Medulla oblongata (tissue), 1 donor: ENCODE measurements at regions not wholly inside any gene's neighbourhood (a gene's known extent, or its start where the extent isn't known, plus 50 kb on each side); places are given as distances from the start of the nearest gene placed in this dataset.
"Not testable (repeated sequence)": the region's sequence is repeated elsewhere in the genome, so short reads cannot be mapped to it uniquely, and the experiment has no call there.

Source experiments
- DNase-seq: peaks from one replicate; pipeline ENCODE4 v3.0.0-alpha.2; 2015; ENCODE audit errors: extremely low spot score

GRCh38 chr3:18546632-18547031 lies 121.5 kb upstream of the SATB1 start:
- no peak for DNase-seq

DNA sequence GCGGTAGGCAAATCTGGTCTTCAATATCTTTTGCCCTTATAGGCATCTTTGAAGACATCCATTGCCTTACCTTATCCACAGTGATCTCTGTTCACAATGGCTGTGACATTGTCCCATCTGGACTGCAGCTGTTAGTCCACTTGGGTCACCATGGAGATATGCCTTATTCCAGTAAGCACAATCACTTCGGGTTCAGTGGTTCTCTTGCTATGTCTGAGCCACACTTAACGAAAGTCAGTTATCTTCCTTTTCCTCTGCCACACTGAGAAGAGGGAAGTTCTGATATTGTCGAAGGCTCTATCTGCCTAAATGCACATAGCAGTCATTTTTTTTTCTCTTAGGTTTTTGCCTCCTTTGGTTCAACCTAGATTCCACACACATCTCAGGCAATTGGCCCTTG lies 119.0 kb upstream of the SATB1 start:
- no peak for DNase-seq

DNA sequence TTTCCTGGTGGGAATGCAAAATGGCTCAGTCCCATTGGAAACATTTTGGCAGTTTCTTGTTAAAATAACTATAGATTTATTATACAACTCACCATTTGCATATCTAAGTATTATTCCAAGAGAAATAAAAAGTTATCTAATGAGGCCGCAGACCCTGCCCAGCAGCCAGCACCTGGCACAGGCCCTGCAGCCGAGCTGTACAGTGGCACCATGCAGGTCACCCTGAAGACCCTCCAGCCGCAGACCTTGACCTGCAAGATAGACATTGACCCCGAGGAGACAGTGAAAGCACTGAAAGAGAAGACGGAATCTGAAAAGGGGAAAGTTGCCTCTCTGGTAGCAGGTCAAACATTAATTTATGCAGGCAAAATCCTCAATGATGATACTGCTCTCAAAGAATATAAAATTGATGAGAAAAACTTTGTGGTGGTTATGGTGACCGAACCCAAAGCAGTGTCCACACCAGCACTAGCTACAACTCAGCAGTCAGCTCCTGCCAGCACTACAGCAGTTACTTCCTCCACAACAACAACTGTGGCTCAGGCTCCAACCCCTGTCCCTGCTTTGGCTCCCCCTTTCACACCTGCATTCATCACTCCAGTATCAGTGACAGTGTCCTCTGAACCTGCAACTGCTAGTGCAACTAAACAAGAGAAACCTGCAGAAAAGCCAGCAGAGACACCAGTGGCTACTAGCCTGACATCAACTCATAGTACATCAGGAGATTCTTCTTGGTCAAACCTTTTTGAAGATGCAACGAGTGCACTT lies 113.5 kb upstream of the SATB1 start:
- DNase-seq: no peak

DNA sequence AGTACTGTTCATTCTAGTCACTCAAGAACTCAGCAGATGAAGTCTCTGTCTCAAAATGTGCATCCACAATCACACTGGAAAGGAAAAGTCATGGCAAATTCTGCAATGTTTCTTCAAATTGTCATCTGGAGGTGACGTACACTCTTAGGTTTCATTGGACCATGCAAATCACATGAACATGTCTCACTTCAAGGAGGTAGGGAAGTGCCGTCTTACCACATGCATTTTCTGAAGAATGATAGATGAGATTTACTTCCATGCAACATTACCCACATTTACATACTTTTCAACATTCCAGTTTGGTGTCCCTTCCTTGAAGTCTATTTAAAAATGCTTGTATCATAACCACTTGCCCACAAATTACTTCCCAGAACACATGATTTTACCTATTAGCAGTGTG lies 107.9 kb upstream of the SATB1 start:
- no peak for DNase-seq

- no peak for DNase-seq
These were observed 106.5 kb upstream of the SATB1 start for GRCh38 chr3:18531662-18532061.

DNA sequence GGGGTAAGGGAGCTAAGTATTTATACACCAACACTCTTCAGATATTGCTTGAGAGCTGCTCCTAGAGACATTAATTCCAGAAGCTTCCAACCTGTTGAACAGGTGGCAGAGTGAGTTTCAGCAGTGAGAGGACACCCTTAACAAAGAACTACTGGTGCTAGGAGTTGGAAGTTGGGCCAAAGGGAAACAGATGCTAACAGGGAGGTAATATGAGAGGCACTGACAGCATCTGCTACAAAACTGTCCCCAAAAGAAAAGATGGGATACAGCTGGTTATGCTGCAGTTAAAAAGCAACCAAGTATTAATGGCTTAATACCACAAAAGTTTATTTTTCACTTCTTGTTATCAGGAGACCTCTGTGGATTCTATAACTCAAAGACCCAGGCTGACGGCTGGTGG lies 104.5 kb upstream of the SATB1 start:
- no peak for DNase-seq

DNA sequence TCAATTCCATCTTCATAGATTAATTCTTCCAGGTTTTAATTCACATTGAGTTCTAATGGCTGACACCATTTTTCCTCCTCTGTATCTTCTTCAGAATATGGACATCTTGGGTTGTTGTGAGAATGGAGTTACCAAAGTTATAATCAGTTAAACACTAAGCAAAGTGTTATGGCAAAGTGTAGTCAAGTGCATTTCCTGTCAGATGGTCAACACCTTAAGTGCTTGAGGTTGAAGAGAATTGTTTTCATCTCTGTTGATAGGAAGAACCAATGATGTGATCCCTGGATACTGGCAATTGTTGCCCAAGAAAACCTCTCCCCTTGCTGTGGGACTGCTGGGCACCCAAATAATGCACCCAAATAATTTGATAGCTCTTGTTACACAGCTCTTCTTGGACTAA lies 102.6 kb upstream of the SATB1 start:
- DNase-seq: no peak

DNA sequence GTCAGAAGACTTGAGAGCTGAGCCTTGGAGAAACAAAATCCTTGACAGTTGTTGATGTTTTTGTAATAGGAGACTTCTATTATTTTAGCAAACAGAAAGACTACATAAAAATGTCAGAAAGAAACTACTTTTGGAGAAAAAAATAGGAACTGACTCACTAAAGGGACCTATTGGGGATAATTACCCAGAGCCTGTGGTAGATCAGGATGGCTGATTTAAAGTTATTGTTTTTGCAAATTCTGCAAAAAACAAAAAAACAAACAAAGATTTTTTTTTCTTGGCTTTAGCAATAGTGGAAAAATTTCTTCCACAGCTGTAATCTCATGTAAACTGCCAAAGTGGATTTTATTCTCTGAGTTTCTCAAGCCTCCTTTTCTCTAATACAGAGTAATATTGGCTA lies 101.5 kb upstream of the SATB1 start:
- no peak for DNase-seq

DNA sequence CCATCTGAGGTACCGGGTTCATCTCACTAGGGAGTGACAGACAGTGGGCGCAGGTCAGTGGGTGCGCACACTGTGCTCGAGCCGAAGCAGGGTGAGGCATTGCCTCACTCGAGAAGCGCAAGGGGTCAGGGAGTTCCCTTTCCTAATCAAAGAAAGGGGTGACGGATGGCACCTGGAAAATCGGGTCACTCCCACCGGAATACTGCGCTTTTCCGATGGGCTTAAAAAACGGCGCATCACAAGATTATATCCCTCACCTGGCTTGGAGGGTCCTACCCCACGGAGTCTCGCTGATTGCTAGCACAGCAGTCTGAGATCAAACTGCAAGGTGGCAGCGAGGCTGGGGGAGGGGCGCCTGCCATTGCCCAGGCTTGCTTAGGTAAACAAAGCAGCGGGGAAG lies 91.0 kb upstream of the SATB1 start:
- DNase-seq: not testable (repeated sequence)

DNA sequence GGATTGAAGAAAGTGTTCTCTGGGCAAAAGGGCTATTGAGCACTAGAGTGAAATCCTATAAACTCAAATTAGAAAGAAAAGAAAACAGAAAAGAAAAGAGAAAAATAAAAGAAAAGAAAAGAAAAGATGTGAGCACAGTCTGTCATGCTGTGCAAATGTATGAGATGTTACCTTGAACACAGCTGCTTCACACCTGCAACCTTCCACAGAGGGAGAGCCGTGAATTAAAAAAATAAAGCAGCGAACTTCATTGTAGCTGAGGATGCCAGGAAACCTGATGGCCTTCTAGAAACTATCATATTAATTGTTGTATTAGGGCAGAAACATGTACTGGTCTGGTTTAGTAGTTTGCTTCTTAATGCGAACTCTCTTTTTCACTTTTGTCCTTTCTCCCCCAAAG lies 88.0 kb upstream of the SATB1 start:
- no peak for DNase-seq

- DNase-seq: no peak
These were observed 86.9 kb upstream of the SATB1 start for GRCh38 chr3:18512007-18512406.

DNA sequence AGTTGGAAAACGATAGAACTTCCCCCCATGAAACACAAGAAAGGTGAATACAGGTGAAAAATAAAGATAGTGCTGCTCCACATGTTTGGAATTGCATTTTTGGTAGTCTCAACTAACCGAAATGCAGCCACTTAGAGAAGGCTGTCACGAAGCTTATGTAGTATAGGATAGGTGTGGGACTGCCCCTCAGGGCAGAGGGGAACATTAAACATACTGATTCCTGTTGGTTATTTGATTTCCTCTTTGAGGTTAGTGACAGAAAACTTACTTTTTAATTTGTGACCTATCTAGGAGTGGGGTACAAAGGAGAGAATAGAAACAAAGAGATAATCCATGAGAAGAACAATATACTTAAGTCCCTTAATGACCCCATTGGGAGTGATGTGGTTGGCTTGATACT lies 85.8 kb upstream of the SATB1 start:
- DNase-seq: no peak

DNA sequence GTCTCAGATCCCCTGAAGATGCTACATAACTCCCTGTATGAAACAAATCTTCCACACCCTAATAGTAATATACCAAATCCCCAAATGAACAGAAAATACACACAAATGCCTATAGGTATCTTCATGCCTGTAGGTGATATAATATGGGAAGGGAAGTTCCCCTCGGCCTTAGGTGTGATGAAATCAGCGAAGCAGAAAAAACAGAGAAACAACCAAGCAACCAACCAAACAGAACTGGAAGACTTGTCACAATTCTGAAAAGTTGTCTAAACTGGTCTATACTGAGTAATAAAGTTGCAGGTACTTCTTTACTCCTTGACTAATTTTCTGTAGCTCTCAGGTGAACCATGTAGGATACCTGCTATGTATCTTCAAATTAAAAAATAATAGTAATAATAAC lies 82.2 kb upstream of the SATB1 start:
- no peak for DNase-seq

GRCh38 chr3:18505056-18505455 lies 79.9 kb upstream of the SATB1 start:
- no peak for DNase-seq

DNA sequence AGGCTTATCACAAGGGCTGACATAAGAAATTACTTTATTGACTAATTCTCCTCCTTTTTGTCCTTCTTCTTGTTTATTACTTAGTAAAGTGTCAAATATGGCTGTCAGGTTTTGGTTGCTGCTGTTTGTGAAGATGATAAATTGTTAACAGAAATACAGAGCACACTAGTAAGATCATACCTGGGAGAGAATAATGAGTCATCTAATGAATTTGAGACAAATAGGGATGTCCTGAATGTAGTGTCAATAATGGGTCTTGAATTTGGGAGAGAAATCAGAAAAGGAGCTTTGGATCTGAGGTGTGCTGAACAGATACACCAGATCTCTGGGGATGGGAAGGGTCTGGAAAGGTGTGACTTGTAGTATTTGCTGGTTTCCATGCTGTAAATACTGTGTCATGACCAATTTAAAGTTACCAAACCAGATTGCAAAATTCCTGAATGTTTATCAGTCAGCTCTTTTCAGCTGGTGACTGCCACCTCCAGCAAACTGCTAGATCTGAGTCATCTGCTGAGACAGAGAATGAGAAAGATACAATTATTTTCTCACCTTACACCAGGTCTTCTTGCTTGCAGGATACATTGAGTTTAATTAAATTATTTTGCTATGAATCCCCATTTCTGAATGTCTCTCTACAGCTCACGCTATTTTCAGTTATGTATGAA lies 76.7 kb upstream of the SATB1 start:
- DNase-seq: no peak

DNA sequence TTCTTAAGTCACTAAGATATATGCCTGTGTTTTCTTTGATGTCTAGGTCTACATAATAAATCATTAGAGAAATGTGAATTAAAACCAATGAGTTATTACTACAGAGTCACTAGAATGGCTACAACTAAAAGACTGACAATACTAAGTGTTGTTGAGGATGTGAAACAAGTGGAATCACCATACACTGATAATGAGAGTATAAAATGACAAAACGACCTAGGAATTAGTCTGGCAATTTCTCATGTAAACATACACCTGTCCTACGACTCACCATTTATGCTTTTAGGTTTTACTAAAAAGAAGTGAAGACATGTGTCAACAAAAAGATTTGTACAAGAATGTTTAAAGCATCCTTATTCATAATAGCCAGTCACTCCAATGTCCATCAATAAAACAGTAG lies 75.2 kb upstream of the SATB1 start:
- no peak for DNase-seq

DNA sequence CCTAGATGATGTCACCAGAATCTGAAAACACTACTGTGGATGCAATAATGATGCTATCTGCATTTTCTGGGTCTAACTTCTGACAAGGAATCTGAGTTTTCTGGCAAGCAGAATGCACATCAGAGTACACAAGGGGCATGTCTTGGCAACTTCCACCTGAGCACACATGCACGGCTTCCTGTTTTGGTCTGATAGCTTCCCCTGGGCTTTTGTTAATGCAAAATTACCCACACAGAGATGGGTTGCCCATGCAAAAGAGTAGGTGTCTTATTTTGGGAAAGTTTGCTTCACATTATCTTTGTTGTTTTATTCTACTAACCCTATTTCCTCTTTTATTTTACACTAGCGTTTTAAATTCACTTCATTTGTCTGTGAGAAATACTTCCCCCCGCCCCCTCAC lies 74.2 kb upstream of the SATB1 start:
- no peak for DNase-seq

DNA sequence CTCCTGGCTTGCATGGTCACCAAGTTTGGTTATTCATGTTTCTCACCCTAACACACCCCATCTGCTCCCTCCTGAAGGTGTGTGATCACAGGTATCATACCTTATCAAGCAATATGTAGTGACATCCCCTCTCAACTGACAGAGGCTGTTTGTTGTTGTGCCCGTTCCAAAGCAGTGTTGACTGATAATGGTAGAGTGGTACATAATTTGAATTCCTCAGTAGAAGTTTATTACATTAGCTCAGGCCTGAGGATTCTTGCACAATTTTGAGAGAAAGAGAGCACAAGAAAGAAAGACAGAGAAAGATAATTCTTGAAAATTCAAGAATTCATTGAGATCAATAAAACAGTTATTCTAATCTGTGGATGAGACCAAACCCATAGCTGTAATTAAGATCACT lies 69.1 kb upstream of the SATB1 start:
- no peak for DNase-seq

GRCh38 chr3:18489939-18490338 lies 64.8 kb upstream of the SATB1 start:
- DNase-seq: no peak

GRCh38 chr3:18483226-18483625 lies 58.1 kb upstream of the SATB1 start:
- DNase-seq: no peak

GRCh38 chr3:18481946-18482548 lies 56.9 kb upstream of the SATB1 start:
- DNase-seq: no peak

DNA sequence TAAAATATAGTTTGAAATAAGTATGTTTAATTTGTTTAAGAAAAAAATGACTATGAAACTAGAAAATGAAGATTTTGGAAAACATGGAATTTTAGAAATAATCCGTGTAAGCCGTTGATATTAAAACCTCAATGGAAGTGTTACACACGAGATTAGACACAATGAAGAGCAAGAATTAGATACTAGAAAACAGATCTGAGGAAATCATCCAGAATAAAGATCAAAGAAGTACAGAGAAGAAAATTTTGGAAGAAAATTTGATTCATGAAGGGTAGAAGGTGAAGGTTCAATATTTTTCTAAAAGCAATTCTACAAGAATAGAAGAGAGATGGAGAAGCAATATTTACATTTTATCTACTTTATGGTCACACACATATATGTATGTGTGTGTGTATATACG lies 52.5 kb upstream of the SATB1 start:
- no peak for DNase-seq
